Breast epithelium (tissue), 3 donors: ENCODE measurements at regions not wholly inside any gene's neighbourhood (a gene's known extent, or its start where the extent isn't known, plus 50 kb on each side); places are given as distances from the start of the nearest gene placed in this dataset.

Experiments
- POLR2A ChIP-seq: fragments of 450-650 bp; IDR thresholded peaks from one replicate; pipeline ENCODE4 v1.6.1; 2016; ENCODE audit warnings: antibody characterized with exemption, mild to moderate bottlenecking, moderate library complexity
- POLR2AphosphoS5 ChIP-seq, 3 donors: sonication (generic); formaldehyde crosslinking; IDR thresholded peaks; one replicate each; pipeline ENCODE4 v1.6.1; 2017; ENCODE audit warnings: antibody characterized with exemption in 3 of 3
- TF ChIP-seq, protein P1 (sequence below), 3 donors: fragments of 450-650 bp; IDR thresholded peaks; one replicate each; pipeline ENCODE4 v1.5.1; 2016 to 2017; ENCODE audit warnings: antibody characterized with exemption in 3 of 3, mild to moderate bottlenecking in 3 of 3, moderate library complexity in 3 of 3

DNA sequence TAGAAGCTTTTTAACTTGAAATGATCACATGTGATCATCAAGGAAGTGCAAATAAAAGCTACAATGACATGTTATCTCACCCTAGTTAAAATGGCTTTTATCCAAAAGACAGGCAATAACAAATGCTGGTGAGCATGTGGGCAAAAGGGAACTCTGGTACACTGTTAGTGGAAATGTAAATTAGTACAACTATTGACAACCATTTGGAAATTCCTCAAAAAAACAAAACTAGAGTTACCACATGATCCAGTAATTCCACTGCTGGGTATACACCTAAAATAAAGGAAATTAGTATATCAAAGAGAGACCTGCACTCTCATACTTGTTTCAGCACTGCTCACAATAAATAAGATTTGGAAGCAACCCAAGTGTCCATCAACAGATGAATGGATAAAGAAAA, 108.7 kb downstream of the HTR1B start:
- TF ChIP-seq, protein P1, sequence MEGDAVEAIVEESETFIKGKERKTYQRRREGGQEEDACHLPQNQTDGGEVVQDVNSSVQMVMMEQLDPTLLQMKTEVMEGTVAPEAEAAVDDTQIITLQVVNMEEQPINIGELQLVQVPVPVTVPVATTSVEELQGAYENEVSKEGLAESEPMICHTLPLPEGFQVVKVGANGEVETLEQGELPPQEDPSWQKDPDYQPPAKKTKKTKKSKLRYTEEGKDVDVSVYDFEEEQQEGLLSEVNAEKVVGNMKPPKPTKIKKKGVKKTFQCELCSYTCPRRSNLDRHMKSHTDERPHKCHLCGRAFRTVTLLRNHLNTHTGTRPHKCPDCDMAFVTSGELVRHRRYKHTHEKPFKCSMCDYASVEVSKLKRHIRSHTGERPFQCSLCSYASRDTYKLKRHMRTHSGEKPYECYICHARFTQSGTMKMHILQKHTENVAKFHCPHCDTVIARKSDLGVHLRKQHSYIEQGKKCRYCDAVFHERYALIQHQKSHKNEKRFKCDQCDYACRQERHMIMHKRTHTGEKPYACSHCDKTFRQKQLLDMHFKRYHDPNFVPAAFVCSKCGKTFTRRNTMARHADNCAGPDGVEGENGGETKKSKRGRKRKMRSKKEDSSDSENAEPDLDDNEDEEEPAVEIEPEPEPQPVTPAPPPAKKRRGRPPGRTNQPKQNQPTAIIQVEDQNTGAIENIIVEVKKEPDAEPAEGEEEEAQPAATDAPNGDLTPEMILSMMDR (IDR thresholded peaks at IDR 0.05): no peak
- no peak for TF ChIP-seq POLR2AphosphoS5 (IDR thresholded peaks at IDR 0.05)
- TF ChIP-seq POLR2A: no peak
